GM19043 (cell line): ENCODE measurements at regions not wholly inside any gene's neighbourhood (a gene's known extent, or its start where the extent isn't known, plus 50 kb on each side); places are given as distances from the start of the nearest gene placed in this dataset.

Experiments used
- ATAC-seq: cut with Tn5 transposase; IDR thresholded peaks from one replicate; pipeline ENCODE4 v1.9.1; 2021; ENCODE audit warnings: low read depth; ENCODE audit not compliant: unreplicated experiment

DNA sequence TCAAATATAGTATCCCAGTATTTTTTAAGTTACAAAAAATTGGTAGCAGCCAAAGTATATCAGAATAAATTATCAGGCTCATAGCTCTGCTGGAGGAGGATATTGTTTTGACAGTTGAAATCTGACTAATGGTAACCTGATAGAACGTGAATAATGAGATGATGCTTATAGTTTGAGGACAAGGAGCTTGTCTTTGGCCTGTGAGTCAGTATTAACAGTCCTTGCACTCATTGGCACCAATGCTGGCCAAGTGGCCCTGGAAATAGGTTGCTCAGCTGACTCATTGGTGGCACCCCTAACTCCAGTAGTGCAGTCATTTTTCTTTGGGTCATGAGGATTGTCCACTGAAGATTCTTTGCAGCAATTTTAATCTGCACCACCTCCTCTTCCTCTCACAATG, 203.3 kb upstream of the JADE1 start:
- ATAC-seq: no peak

DNA sequence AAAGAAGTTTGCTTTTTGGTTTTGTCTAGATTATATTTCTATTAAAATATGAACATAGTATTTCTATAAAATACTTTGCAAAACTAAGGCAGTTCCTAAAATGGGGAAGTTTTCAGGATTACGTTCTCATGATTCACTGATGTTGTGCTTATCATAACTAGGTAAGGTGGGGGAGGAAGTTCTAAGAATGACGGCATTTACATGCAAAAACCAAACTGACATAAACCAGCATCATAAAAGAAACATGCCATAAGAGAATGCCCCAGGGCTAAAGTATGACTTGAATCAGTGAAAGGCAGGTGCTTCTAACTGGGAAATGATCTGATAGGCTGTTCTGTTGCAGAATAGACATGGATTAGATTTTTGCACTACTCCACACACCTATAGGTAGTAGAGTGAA, 204.7 kb upstream of the JADE1 start:
- no peak for ATAC-seq

DNA sequence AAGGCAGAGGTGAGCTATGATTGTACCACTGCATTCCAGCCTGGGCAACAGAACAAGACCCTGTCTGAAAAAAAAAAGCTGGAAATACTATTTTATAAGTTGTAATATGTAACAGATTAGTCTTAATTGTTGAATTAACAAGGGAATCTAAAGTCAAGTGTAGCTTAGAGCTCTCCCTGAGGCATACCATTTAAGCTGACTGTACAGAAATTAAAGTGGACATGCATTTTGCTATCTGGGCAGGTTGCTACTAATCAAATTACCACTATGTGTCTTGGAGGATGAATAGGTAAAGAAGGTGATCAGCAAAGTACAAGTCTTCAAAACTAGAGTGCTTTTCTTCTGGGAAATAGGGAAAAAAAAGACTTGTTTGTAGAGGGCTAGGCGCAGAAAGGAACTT, 205.3 kb upstream of the JADE1 start:
- no peak for ATAC-seq

DNA sequence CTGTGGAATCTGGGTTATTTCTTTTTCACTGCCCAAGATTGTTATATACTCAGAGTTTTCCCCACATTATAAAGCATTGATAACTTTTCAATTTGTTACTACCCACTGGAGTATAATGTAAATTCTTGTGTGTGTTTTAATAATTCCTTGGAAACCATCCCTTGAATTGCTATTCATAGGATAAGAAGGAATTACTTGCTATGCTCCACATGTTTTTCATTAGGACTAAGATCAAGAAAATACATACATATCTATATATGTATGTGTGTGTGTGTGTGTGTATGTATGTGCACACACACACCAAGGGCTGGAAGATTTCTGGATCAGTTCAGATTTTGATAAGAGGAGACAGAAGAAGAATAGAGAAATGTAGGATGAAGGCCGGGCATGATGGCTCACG, 206.4 kb upstream of the JADE1 start:
- no peak for ATAC-seq

DNA sequence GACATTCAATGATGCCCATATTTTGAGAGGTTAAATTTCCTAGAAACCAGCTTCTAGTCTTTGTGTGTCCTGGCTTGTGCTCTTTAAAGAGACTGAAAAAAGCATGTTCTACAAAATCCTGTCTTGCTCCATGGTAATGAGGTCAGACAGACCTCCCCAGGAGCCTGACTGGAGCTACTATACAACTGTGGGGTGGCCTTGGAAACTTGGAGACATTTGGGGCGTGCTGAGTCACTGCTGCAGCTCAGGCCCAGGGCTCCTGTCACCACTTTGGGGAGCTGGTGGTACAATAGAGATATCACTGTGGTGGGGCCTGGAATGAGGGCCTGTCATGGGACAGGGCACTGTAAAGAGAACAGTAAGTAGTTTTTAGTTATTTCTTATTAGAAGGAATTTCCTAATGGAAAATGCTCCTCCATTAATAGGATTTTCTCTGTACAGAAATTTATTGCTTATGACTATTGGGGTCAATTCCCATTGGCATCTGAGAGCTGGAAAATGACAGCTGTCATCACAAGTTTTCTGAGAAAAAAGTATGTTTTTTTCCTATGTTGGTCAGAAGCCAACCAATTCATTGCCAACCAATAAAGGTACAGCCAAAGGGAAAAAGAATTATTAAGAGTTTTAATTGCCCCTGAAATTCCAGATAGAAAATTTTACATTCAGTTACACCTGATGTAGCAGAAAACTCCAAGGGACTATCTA, 207.4 kb upstream of the JADE1 start:
- ATAC-seq: no peak

DNA sequence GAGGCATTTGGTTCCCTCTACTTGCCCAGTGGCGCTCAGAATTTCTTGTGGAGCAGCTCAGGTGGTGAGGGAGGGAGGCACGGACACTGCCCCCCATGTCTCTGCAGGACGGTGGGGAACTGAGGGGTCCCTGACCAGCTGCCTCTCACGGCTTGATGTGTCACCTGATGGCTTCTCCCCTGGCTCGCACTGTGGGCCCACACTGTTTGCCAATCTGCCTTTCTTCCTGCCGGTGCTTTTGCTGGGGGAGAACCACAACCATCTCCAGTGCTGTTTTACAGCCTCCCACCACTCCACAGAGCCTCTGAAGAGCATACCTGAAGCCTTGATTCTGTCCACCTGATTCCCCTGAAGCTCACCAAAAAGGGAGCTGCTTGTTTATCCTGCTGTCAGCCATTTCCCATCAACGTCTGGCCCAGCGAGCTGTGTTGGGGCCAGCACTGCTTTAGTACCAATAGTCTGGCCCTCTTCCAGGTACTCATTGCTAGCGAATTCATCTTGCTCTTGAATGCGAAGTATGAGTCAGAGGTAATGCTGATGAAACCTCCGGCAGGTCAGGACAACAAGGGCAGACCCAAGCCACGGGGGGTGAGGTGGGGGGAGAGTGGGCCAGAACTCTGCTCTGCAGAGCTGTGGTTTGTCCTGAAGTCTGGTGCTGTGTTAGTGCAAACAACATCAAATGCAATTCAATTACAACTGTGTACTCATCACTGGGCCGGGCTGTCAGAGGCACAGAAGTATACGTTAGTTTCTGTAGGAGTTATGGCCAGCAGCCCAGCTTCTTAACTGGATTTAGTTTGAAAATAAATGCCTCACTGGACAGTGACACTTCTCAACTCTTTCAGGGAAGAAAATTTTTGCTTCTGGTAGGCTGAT, 208.3 kb upstream of the JADE1 start:
- no peak for ATAC-seq

GRCh38 chr4:128600410-128600809, 209.1 kb upstream of the JADE1 start:
- ATAC-seq: no peak

DNA sequence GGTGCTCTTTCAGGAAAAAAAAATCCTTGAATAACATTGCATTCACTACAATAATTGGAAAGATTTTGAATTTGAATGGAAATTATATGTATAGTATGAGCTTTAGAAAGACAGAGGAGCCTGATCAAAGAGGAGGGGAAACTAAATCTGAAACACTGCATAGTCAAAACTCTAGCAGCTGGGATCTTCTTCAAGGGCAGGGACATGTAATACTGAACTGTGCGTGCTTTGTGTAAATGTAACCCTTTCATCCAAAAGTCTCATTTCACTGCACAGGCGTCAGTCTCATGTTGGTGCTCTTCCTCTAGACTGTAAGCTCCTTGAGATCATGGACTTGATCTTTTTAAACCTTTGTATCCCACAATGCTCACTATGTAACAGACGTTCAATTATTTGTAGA, 212.0 kb upstream of the JADE1 start:
- no peak for ATAC-seq

GRCh38 chr4:128596853-128597252, 212.6 kb upstream of the JADE1 start:
- no peak for ATAC-seq

DNA sequence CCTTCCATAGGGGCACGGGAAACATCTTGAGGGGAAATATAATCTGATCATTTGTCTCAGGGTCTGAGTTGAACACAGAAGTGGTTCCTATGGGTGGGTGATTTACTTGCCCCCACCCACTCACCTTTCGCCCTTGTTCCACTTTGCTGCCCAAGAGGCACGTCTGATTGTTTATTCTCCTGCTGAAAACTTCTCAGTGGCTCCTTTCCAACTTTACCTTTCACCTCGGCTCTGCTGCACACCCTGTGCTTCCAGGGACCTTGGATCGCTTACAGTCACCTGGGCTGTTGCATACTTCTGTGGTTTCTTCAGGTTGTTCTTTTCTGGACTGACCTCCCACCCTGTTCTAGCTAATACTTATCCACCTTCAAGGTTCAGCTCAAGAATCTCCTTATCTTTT, 213.4 kb upstream of the JADE1 start:
- ATAC-seq: no peak

DNA sequence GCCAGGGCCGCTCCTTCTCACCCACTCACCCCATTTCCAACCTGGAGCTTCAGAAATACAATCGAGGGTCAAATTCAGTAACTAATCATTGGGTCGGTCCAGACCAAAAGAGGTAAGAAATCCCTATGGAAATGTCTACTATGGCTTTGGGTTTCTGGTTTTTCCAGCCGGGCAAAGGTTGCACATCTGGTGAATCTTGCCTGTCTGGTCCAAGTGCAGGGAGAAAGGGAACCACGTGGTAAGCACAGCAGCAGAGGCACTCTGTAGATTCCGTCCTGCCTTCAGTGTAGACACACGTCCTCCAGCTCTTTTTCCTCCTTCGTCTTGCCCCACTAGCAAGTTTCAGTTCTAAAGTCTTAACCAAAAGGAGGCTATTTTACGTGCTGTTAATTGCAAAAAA, 218.0 kb upstream of the JADE1 start:
- ATAC-seq: no peak

GRCh38 chr4:128590773-128591172, 218.7 kb upstream of the JADE1 start:
- ATAC-seq: no peak

- no peak for ATAC-seq
Observed at GRCh38 chr4:128590034-128590740, 219.3 kb upstream of the JADE1 start.

- no peak for ATAC-seq
Observed at GRCh38 chr4:128589384-128589965, 220.0 kb upstream of the JADE1 start.

- no peak for ATAC-seq
Observed at GRCh38 chr4:128587382-128587781, 222.1 kb upstream of the JADE1 start.

DNA sequence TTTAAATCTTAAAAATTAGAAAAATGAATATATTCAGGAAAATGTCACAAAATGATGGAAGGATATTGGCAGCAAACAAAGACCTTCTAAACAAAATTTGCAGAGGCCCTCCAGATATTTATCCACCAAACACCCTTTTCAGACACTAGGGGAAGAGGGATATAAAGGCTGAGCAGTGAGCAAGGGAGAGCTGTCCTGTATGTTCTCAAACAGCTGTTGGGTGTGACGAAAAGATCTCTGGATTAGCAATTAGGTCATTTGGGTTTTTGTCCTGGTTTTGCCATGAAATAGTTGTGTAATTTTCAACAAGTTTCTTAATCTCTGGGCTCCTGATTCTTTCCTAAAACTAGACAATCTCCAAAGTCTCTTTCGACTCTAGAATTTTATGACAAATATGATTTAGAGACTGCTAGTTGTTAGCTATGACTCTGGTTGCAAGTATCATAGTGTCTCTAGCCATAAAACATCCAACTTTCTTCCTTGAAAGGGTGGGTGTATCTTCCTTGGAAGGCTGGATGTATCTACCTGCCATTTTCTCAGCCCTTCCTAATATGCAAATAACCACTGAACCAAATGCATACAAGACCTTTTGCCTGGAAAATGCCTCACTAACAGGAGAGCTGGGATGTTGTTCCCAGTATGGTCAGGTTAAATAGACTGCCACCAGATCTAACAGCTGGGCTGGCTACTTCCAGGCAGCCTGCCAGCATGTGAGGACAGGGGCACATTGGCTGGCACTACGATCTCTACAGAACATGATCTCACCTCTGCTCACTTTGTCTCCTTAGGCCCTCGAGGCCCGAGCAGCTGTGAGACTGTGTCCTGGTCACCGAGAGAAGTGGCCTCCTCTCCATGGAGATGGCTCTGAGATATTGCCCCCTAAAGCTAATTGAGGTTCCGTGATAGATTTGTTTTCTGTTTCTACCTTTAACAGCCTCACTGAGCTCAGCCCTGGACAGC, 225.5 kb upstream of the JADE1 start:
- no peak for ATAC-seq

DNA sequence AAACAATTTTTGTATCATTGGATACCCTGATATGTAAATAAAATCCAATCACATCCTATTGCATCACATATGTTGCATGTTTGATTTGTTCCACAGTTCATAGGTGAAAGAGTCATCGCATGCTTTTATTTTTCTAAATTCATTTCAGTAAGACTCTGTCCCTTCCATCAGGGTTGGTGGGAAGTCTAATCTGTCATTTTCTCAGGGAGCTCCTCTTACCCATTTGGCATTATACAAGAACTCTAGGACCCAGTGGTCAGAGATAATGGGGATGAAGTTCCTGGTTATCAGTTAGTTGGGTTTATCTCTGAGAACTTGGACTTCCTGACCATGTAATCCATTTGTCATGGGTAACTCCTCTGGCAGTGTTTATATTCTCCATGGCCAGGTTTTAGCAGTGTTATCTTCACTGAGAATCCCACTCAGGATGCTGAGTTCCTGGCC, 227.1 kb upstream of the JADE1 start:
- no peak for ATAC-seq

DNA sequence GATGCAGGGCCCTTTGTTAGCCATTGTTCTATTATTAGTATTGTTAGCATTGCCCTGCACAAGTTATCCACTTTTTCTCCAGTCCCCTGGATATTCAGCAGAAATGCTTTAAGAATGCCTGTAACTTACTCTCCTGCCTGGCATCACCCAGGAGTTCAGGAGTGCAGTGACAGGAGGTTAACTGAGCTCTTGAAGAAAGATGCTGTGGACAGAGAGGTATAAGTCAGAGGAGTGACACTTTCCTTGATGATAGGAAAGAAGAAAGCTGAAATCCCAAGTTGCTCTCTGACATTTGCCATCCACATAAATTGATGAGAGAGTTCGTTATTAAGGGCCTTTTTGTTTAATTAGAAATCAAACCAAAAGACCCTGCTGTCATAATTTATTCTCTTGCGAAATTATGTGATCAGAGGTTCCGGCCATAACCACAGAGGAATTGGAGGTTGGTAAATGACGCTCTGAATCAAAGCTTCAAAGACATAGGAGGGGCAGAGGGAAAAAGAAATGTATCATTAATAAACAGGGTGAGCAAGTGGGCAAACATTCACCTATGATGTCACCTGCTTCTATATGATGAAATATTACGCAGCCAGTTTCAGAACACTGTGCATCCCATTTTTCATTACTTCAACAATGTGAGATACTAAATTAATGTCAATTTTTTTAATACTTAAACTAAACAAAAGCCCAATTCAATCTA, 230.2 kb upstream of the JADE1 start:
- no peak for ATAC-seq

DNA sequence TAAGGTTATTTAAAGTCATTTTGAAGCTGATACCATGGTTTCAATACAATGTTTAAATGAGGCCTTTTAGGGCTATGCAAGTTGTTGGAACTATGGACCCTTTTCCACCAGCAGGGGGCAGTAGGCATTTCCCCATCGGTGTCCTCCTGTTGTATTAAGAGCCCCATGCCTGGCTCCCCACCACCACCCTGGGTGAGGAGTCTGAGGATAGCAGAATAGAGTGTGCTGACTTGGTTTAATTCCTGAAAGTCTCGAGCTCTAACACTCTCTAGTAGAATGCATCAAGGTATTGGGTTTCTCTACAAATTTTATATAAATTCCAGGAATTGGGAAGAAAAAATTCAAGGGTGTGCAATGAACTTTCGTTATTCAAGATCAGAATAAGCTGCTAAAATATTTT, 234.8 kb upstream of the JADE1 start:
- ATAC-seq: peak; percentile 95
